H9 (cell line): ENCODE measurements at regions not wholly inside any gene's neighbourhood (a gene's known extent, or its start where the extent isn't known, plus 50 kb on each side); places are given as distances from the start of the nearest gene placed in this dataset.

ENCODE experiments used
- DNase-seq: peaks from one replicate; pipeline ENCODE4 v3.0.0-alpha.2; 2017
- H2AFZ ChIP-seq: one replicate; pipeline ENCODE4 v1.6.1; 2013; ENCODE audit warnings: mild to moderate bottlenecking, low read length, control low read depth, moderate library complexity
- H2AK5ac ChIP-seq: 2 replicates; pipeline ENCODE4 v1.6.1; 2013; ENCODE audit warnings: low read length, control low read depth, mixed read lengths; ENCODE audit not compliant: insufficient read length
- H2BK120ac ChIP-seq: one replicate; pipeline ENCODE4 v1.6.1; 2013; ENCODE audit warnings: low read depth, mild to moderate bottlenecking, low read length, control low read depth, inconsistent platforms; ENCODE audit not compliant: poor library complexity, severe bottlenecking
- H2BK12ac ChIP-seq: 2 replicates; pipeline ENCODE4 v1.6.1; 2013; ENCODE audit warnings: low read length, control low read depth, mixed read lengths, low read depth; ENCODE audit not compliant: insufficient read length
- H2BK15ac ChIP-seq: 2 replicates; pipeline ENCODE4 v1.6.1; 2013; ENCODE audit warnings: low read depth, low read length, control low read depth
- H2BK20ac ChIP-seq: one replicate; pipeline ENCODE4 v1.6.1; 2013; ENCODE audit warnings: low read depth, mild to moderate bottlenecking, low read length, control low read depth, inconsistent platforms; ENCODE audit not compliant: poor library complexity, severe bottlenecking
- H2BK5ac ChIP-seq: 2 replicates; pipeline ENCODE4 v1.6.1; 2013; ENCODE audit warnings: low read length, control low read depth, mixed read lengths; ENCODE audit not compliant: insufficient read length
- H3K14ac ChIP-seq: 2 replicates; pipeline ENCODE4 v1.6.1; 2013; ENCODE audit warnings: low read length, control low read depth; ENCODE audit not compliant: insufficient read depth
- H3K18ac ChIP-seq: 2 replicates; pipeline ENCODE4 v1.6.1; 2013; ENCODE audit warnings: low read depth, mild to moderate bottlenecking, mixed read lengths, low read length, control low read depth; ENCODE audit not compliant: insufficient read length
- H3K23ac ChIP-seq: 2 replicates; pipeline ENCODE4 v1.6.1; 2013; ENCODE audit warnings: low read length, control low read depth, mixed read lengths, low read depth; ENCODE audit not compliant: insufficient read length
- H3K23me2 ChIP-seq: 2 replicates; pipeline ENCODE4 v1.6.1; 2013; ENCODE audit warnings: low read depth, mild to moderate bottlenecking, mixed read lengths, low read length, control low read depth; ENCODE audit not compliant: insufficient read length, poor library complexity, severe bottlenecking
- H3K27ac ChIP-seq: 2 replicates; pipeline ENCODE4 v1.5.1; 2013; ENCODE audit warnings: low read length, control low read depth, mixed read lengths, low read depth; ENCODE audit not compliant: insufficient read length
- H3K27me3 ChIP-seq: 2 replicates; pipeline ENCODE4 v1.6.1; 2013; ENCODE audit warnings: low read length, control low read depth, inconsistent platforms; ENCODE audit not compliant: insufficient read depth
- H3K4ac ChIP-seq: 2 replicates; pipeline ENCODE4 v1.6.1; 2013; ENCODE audit warnings: low read depth, mild to moderate bottlenecking, control low read depth, inconsistent platforms, low read length, moderate library complexity
- H3K4me1 ChIP-seq: 2 replicates; pipeline ENCODE4 v1.6.1; 2013; ENCODE audit warnings: low read length, control low read depth, inconsistent platforms; ENCODE audit not compliant: insufficient read depth
- H3K4me2 ChIP-seq: 2 replicates; pipeline ENCODE4 v1.6.1; 2013; ENCODE audit warnings: low read length, control low read depth, mixed read lengths; ENCODE audit not compliant: insufficient read length, insufficient read depth
- H3K56ac ChIP-seq: 2 replicates; pipeline ENCODE4 v1.6.1; 2013; ENCODE audit warnings: low read depth, mild to moderate bottlenecking, mixed read lengths, low read length, control low read depth; ENCODE audit not compliant: insufficient read length
- H3K79me1 ChIP-seq: 2 replicates; pipeline ENCODE4 v1.6.1; 2013; ENCODE audit warnings: low read depth, mild to moderate bottlenecking, moderate library complexity, low read length, control low read depth, inconsistent platforms; ENCODE audit not compliant: insufficient read depth, poor library complexity, severe bottlenecking
- H3K79me2 ChIP-seq: 2 replicates; pipeline ENCODE4 v1.6.1; 2013; ENCODE audit warnings: low read length, control low read depth, inconsistent platforms; ENCODE audit not compliant: insufficient read depth
- H3K9ac ChIP-seq: 2 replicates; pipeline ENCODE4 v1.6.1; 2013; ENCODE audit warnings: low read length, control low read depth, mixed read lengths; ENCODE audit not compliant: insufficient read length; ENCODE audit errors: extremely low read depth
- H3K9me3 ChIP-seq: one replicate; pipeline ENCODE4 v1.6.1; 2013; ENCODE audit warnings: low read depth, low read length, inconsistent platforms; ENCODE audit not compliant: control insufficient read depth
- H3T11ph ChIP-seq: one replicate; pipeline ENCODE4 v1.6.1; 2013; ENCODE audit warnings: mild to moderate bottlenecking, low read length, control low read depth, inconsistent platforms
- H4K20me1 ChIP-seq: one replicate; pipeline ENCODE4 v1.6.1; 2013; ENCODE audit not compliant: control insufficient read depth, insufficient read length, insufficient read depth
- H4K5ac ChIP-seq: 2 replicates; pipeline ENCODE4 v1.6.1; 2013; ENCODE audit warnings: low read depth, mild to moderate bottlenecking, mixed read lengths, low read length, control low read depth; ENCODE audit not compliant: insufficient read length
- H4K8ac ChIP-seq: replicated peaks from 2 replicates; pipeline ENCODE4 v1.6.1; 2013; ENCODE audit warnings: low read length, control low read depth, mixed read lengths, low read depth; ENCODE audit not compliant: insufficient read length
- H4K91ac ChIP-seq: 2 replicates; pipeline ENCODE4 v1.6.1; 2013; ENCODE audit warnings: low read depth, mild to moderate bottlenecking, moderate library complexity, mixed read lengths, low read length, control low read depth; ENCODE audit not compliant: insufficient read length
- H3K27ac Mint-ChIP-seq, 3 experiments: 2 replicates in 2 of 3; 3 replicates in 1 of 3; pipeline ENCODE4 v1.8.0; 2020 to 2021; ENCODE audit warnings: mixed read lengths in 3 of 3, mild to moderate bottlenecking in 1 of 3, moderate library complexity in 1 of 3
- H3K27me3 Mint-ChIP-seq: 2 replicates; pipeline ENCODE4 v1.8.0; 2021; ENCODE audit warnings: low read depth, mild to moderate bottlenecking, moderate library complexity, mixed read lengths
- H3K36me3 Mint-ChIP-seq, 3 experiments: 2 replicates in 2 of 3; 3 replicates in 1 of 3; pipeline ENCODE4 v1.8.0; 2020 to 2021; ENCODE audit warnings: low read depth in 3 of 3, mixed read lengths in 3 of 3; ENCODE audit not compliant: insufficient read depth in 1 of 3
- H3K4me1 Mint-ChIP-seq, 2 experiments: 2 replicates each; pipeline ENCODE4 v1.8.0; 2020; ENCODE audit warnings: mixed read lengths in 2 of 2
- H3K4me3 Mint-ChIP-seq, 2 experiments: 2 replicates in 1 of 2; 3 replicates in 1 of 2; pipeline ENCODE4 v1.8.0; 2020 to 2021; ENCODE audit warnings: mild to moderate bottlenecking in 2 of 2, mixed read lengths in 2 of 2, moderate library complexity in 1 of 2
- H3K9me3 Mint-ChIP-seq, 2 experiments: 2 replicates in 1 of 2; 3 replicates in 1 of 2; pipeline ENCODE4 v1.8.0; 2020; ENCODE audit warnings: mild to moderate bottlenecking in 2 of 2, mixed read lengths in 2 of 2, moderate library complexity in 1 of 2
- CTCF ChIP-seq: fragments of 200-600 bp; sonication (generic); conservative IDR thresholded peaks from 3 replicates; pipeline ENCODE4 v1.8.0; 2021; ENCODE audit warnings: antibody characterized with exemption, mild to moderate bottlenecking
- WGBS: extraction: QIAGEN DNeasy Blood & Tissue Kit; methylation state at CpG from one replicate; pipeline ENCODE4 v1.1.7; 2013; ENCODE audit warnings: missing lambda C conversion rate, low lambda C conversion rate, mixed read lengths; ENCODE audit not compliant: insufficient read length; ENCODE audit errors: extremely low coverage; 5-methylcytosine and 5-hydroxymethylcytosine counted together

GRCh38 chr14:51539571-51540037, 112.1 kb upstream of the FRMD6 start:
- no peak for DNase-seq
- no peaks in the 10 kb centered on the region for H4K20me1 ChIP-seq
- H3K27me3 Mint-ChIP-seq, result no peaks in the 10 kb centered on the region
- no peak overlapping the region for H3K56ac ChIP-seq
- H3K14ac ChIP-seq, result no peak overlapping the region
- H2BK12ac ChIP-seq, result no peak overlapping the region
- no peak overlapping the region for H2BK5ac ChIP-seq
- H3K36me3 Mint-ChIP-seq, result no peaks in the 10 kb centered on the region; a peak in 1 of 7 replicates
- no CpG with 5 or more reads among the region's 1 CpG for WGBS
- H4K91ac ChIP-seq, result no peak overlapping the region
- no peak overlapping the region for H3K18ac ChIP-seq
- H3K4me2 ChIP-seq, result no peak overlapping the region
- H2AFZ ChIP-seq, result no peak overlapping the region
- H3K9ac ChIP-seq, result no peak overlapping the region
- H2BK15ac ChIP-seq, result no peak overlapping the region
- H3K23me2 ChIP-seq, result no peaks in the 10 kb centered on the region
- H3K4me3 Mint-ChIP-seq, result no peak overlapping the region
- H4K8ac ChIP-seq, result no peak overlapping the region
- H3K4ac ChIP-seq, result no peak overlapping the region
- H3T11ph ChIP-seq, result no peak overlapping the region
- no peaks in the 10 kb centered on the region for H3K79me1 ChIP-seq
- H3K27ac Mint-ChIP-seq, result no peak overlapping the region
- no peak overlapping the region for H3K23ac ChIP-seq
- TF ChIP-seq CTCF, result no peak
- H3K27me3 ChIP-seq, result no peaks in the 10 kb centered on the region
- peaks cover 4% of the 10 kb centered on the region; the same call in 1 of the 2 replicates for H3K4me1 ChIP-seq
- no peak overlapping the region for H4K5ac ChIP-seq
- H3K4me1 Mint-ChIP-seq, result peaks cover 2 to 8% of the 10 kb centered on the region in 2 experiments
- H3K79me2 ChIP-seq, result no peaks in the 10 kb centered on the region
- no peak overlapping the region for H2BK20ac ChIP-seq
- no peaks in the 10 kb centered on the region for H3K9me3 ChIP-seq
- H2AK5ac ChIP-seq, result no peak overlapping the region
- H2BK120ac ChIP-seq, result no peak overlapping the region
- peaks cover 2 to 3% of the 10 kb centered on the region in 2 experiments; a peak in 1 of 5 replicates for H3K9me3 Mint-ChIP-seq
- H3K27ac ChIP-seq, result no peak overlapping the region
